Mammary epithelial cell (primary cell): ENCODE measurements at regions not wholly inside any gene's neighbourhood (a gene's known extent, or its start where the extent isn't known, plus 50 kb on each side); places are given as distances from the start of the nearest gene placed in this dataset.

Experiments
- CTCF ChIP-seq, 2 donors: IDR thresholded peaks in 1 of 2; conservative IDR thresholded peaks in 1 of 2; 2 replicates each; pipeline ENCODE4 v1.5.1; 2011 to 2012; ENCODE audit warnings: inconsistent platforms in 2 of 2, low read length in 2 of 2, mild to moderate bottlenecking in 2 of 2, control low read depth in 1 of 2, low read depth in 1 of 2; ENCODE audit not compliant: insufficient read depth in 1 of 2; ENCODE audit errors: extremely low read depth in 1 of 2
- EZH2 ChIP-seq: IDR thresholded peaks from 2 replicates; pipeline ENCODE4 v1.6.1; 2012; ENCODE audit warnings: low read length, inconsistent platforms, borderline replicate concordance

GRCh38 chr17:43312011-43312410 is 78.2 kb upstream of the RNU2-1 start:
- no peak for TF ChIP-seq CTCF (conservative IDR thresholded peaks at IDR 0.05 in 1 of 2, IDR thresholded peaks at IDR 0.05 in 1 of 2; ENCODE audit: extremely low read depth in 1 of 2, insufficient read depth in 1 of 2, low read depth in 1 of 2, low read length in 2 of 2)
- no peak for TF ChIP-seq EZH2
